Uterus (tissue), 2 donors: ENCODE measurements at regions not wholly inside any gene's neighbourhood (a gene's known extent, or its start where the extent isn't known, plus 50 kb on each side); places are given as distances from the start of the nearest gene placed in this dataset.

Source experiments
- CTCF ChIP-seq, 4 experiments: fragments of 200-600 bp in 2 of 4; fragments of 450-650 bp in 2 of 4; sonication (generic) in 2 of 4; IDR thresholded peaks; one replicate each; pipeline ENCODE4 v1.5.1; 2016 to 2019; ENCODE audit warnings: antibody characterized with exemption in 4 of 4, mild to moderate bottlenecking in 2 of 4, moderate library complexity in 1 of 4
- POLR2A ChIP-seq, 2 donors: fragments of 450-650 bp; IDR thresholded peaks; one replicate each; pipeline ENCODE4 v1.6.1; 2016; ENCODE audit warnings: antibody characterized with exemption in 2 of 2, mild to moderate bottlenecking in 1 of 2, moderate library complexity in 1 of 2

- TF ChIP-seq CTCF (IDR thresholded peaks at IDR 0.05) (no peak), POLR2A (IDR thresholded peaks at IDR 0.05) (no peak)
These were observed 708.8 kb downstream of the DHX35 start for GRCh38 chr20:39670988-39671387.
